ENCODE measurements at regions not wholly inside any gene's neighbourhood (a gene's known extent, or its start where the extent isn't known, plus 50 kb on each side); places are given as distances from the start of the nearest gene placed in this dataset.
"Not testable (repeated sequence)": the region's sequence is repeated elsewhere in the genome, so short reads cannot be mapped to it uniquely, and the experiment has no call there.

GRCh38 chr1:161454865-161455707 lies 50.2 kb upstream of the FCGR2A start:
- H3K27ac Mint-ChIP-seq; H3K36me3 Mint-ChIP-seq; H3K4me3 Mint-ChIP-seq; H3K9me3 Mint-ChIP-seq; POLR2A ChIA-PET; H3K4me1 Mint-ChIP-seq (ENCODE audit: low read depth); CTCF ChIA-PET; intact Hi-C loops (cut with micrococcal nuclease); H3K27me3 Mint-ChIP-seq; DNase-seq: not testable (repeated sequence)

GRCh38 chr1:161453950-161454864 lies 51.0 kb upstream of the FCGR2A start:
- intact Hi-C loops (cut with micrococcal nuclease); H3K27ac Mint-ChIP-seq; H3K4me1 Mint-ChIP-seq (ENCODE audit: low read depth); H3K36me3 Mint-ChIP-seq; H3K9me3 Mint-ChIP-seq; H3K27me3 Mint-ChIP-seq; H3K4me3 Mint-ChIP-seq; CTCF ChIA-PET; POLR2A ChIA-PET: not testable (repeated sequence)
- DNase-seq, result peak; percentile 26

- intact Hi-C loops (cut with micrococcal nuclease); DNase-seq; H3K36me3 Mint-ChIP-seq; H3K27ac Mint-ChIP-seq; H3K27me3 Mint-ChIP-seq; CTCF ChIA-PET; H3K9me3 Mint-ChIP-seq; POLR2A ChIA-PET; H3K4me3 Mint-ChIP-seq; H3K4me1 Mint-ChIP-seq (ENCODE audit: low read depth): not testable (repeated sequence)
These were observed 53.4 kb upstream of the FCGR2A start for GRCh38 chr1:161451698-161452348.

- intact Hi-C loops (cut with micrococcal nuclease), result loop anchor here (10.0 kb wide), 1 partner anchor 53 kb away; no protein-coding TSS in a partner anchor
- H3K27ac Mint-ChIP-seq; H3K9me3 Mint-ChIP-seq; H3K4me3 Mint-ChIP-seq; H3K4me1 Mint-ChIP-seq (ENCODE audit: low read depth); H3K36me3 Mint-ChIP-seq; CTCF ChIA-PET; DNase-seq; H3K27me3 Mint-ChIP-seq; POLR2A ChIA-PET: not testable (repeated sequence)
These were observed 57.4 kb upstream of the FCGR2A start for GRCh38 chr1:161447760-161448332.

- POLR2A ChIA-PET; H3K9me3 Mint-ChIP-seq; H3K36me3 Mint-ChIP-seq; H3K4me3 Mint-ChIP-seq; DNase-seq; CTCF ChIA-PET; H3K4me1 Mint-ChIP-seq (ENCODE audit: low read depth); H3K27me3 Mint-ChIP-seq; H3K27ac Mint-ChIP-seq: not testable (repeated sequence)
- intact Hi-C loops (cut with micrococcal nuclease), result loop anchor here (10.0 kb wide), 1 partner anchor 52 kb away; no protein-coding TSS in a partner anchor
These were observed 58.1 kb upstream of the FCGR2A start for GRCh38 chr1:161447040-161447759.

GRCh38 chr1:161444725-161445124 lies 60.5 kb upstream of the FCGR2A start:
- H3K4me3 Mint-ChIP-seq; CTCF ChIA-PET; H3K9me3 Mint-ChIP-seq; H3K4me1 Mint-ChIP-seq (ENCODE audit: low read depth); H3K27me3 Mint-ChIP-seq; H3K27ac Mint-ChIP-seq; H3K36me3 Mint-ChIP-seq; POLR2A ChIA-PET: not testable (repeated sequence)
- DNase-seq, result peak; percentile 16
- intact Hi-C loops (cut with micrococcal nuclease), result loop anchor here (10.0 kb wide), 1 partner anchor 50 kb away; no protein-coding TSS in a partner anchor

- H3K27me3 Mint-ChIP-seq; H3K9me3 Mint-ChIP-seq; DNase-seq; POLR2A ChIA-PET; CTCF ChIA-PET; H3K4me1 Mint-ChIP-seq (ENCODE audit: low read depth); H3K27ac Mint-ChIP-seq; H3K36me3 Mint-ChIP-seq; H3K4me3 Mint-ChIP-seq: not testable (repeated sequence)
- intact Hi-C loops (cut with micrococcal nuclease), result loop anchor here (10.0 kb wide), 1 partner anchor 49 kb away; no protein-coding TSS in a partner anchor
These were observed 61.0 kb upstream of the FCGR2A start for GRCh38 chr1:161444255-161444654.

- POLR2A ChIA-PET, result interaction anchor here (0.7 kb wide), 1 partner anchor 30 kb away, joined by 4 read pairs; no protein-coding TSS in a partner anchor
- H3K36me3 Mint-ChIP-seq, result no peaks in the 10 kb centered on the region
- CTCF ChIA-PET, result interaction anchor here (0.7 to 2.0 kb wide), 15 partner anchors 12 to 258 kb away, joined by 3 to 24 read pairs (median 4); partner anchors contain the start of gene TOMM40L
- intact Hi-C loops (cut with micrococcal nuclease), result loop anchor here (10.0 kb wide), 1 partner anchor 46 kb away; no protein-coding TSS in a partner anchor
- DNase-seq, result peak; percentile 81
- no peaks in the 10 kb centered on the region for H3K9me3 Mint-ChIP-seq
- peaks cover 30% of the 10 kb centered on the region for H3K27me3 Mint-ChIP-seq
- peak overlapping the region; percentile 84 for H3K27ac Mint-ChIP-seq
- H3K4me1 Mint-ChIP-seq (ENCODE audit: low read depth), result peaks cover 12% of the 10 kb centered on the region
- peak overlapping the region; percentile 85 for H3K4me3 Mint-ChIP-seq
These were observed 64.9 kb upstream of the FCGR2A start for GRCh38 chr1:161440312-161440894.

GRCh38 chr1:161439280-161440232 lies 65.7 kb upstream of the FCGR2A start:
- intact Hi-C loops (cut with micrococcal nuclease), result loop anchor here (10.0 kb wide), 1 partner anchor 45 kb away; no protein-coding TSS in a partner anchor
- ChIA-PET POLR2A (interaction anchor here (0.7 kb wide), 1 partner anchor 29 kb away, joined by 4 read pairs; no protein-coding TSS in a partner anchor), CTCF (interaction anchor here (0.7 to 2.0 kb wide), 15 partner anchors 11 to 257 kb away, joined by 3 to 24 read pairs (median 4); partner anchors contain the start of gene TOMM40L)
- DNase-seq, result peak; percentile 54
- H3K27me3 Mint-ChIP-seq, result peaks cover 31% of the 10 kb centered on the region
- H3K4me1 Mint-ChIP-seq (ENCODE audit: low read depth), result peaks cover 12% of the 10 kb centered on the region
- no peaks in the 10 kb centered on the region for H3K9me3 Mint-ChIP-seq
- H3K27ac Mint-ChIP-seq, result peak overlapping the region; percentile 42
- H3K36me3 Mint-ChIP-seq, result no peaks in the 10 kb centered on the region
- peak overlapping the region; percentile 74 for H3K4me3 Mint-ChIP-seq

GRCh38 chr1:161433191-161433590 lies 65.5 kb upstream of the CFAP126 start:
- intact Hi-C loops (cut with micrococcal nuclease); DNase-seq; POLR2A ChIA-PET; H3K36me3 Mint-ChIP-seq; H3K4me3 Mint-ChIP-seq; CTCF ChIA-PET; H3K9me3 Mint-ChIP-seq; H3K27ac Mint-ChIP-seq; H3K4me1 Mint-ChIP-seq (ENCODE audit: low read depth): not testable (repeated sequence)
- peaks cover 37% of the 10 kb centered on the region for H3K27me3 Mint-ChIP-seq
